ENCODE measurements at regions not wholly inside any gene's neighbourhood (a gene's known extent, or its start where the extent isn't known, plus 50 kb on each side); places are given as distances from the start of the nearest gene placed in this dataset.

DNA sequence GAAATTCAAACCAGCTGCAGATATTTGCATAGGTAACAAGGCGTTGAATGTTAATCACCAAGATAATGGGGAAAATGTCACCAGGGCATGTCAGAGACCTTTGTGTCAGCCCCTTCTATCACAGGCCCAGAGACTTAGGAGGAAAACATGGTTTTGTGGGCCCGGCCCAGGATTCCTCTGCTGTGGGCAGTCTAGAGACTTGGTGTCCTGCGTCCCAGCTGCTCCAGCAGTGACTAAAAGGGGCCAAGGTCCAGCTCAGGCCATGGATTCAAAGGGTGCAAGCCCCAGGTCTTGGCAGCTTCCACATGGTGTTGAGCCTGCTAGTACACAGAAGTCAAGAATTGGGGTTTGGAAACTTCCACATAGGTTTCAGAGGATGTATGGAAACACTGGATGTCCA, 147.5 kb upstream of the ZWINT start:
- H3K9ac ChIP-seq = no peak overlapping the region
- H3K79me2 ChIP-seq (ENCODE audit: insufficient read depth, low read depth) = no peaks in the 10 kb centered on the region
- H3K4me3 ChIP-seq (IDR thresholded peaks at IDR 0.05; ENCODE audit: insufficient read depth, low read depth, low read length) = no peak overlapping the region
- no peaks in the 10 kb centered on the region for H4K20me1 ChIP-seq (ENCODE audit: insufficient read depth)
- H3K36me3 ChIP-seq (ENCODE audit: insufficient read depth) = no peaks in the 10 kb centered on the region
- no peak overlapping the region for H3K27ac ChIP-seq
- TF ChIP-seq, protein P1, sequence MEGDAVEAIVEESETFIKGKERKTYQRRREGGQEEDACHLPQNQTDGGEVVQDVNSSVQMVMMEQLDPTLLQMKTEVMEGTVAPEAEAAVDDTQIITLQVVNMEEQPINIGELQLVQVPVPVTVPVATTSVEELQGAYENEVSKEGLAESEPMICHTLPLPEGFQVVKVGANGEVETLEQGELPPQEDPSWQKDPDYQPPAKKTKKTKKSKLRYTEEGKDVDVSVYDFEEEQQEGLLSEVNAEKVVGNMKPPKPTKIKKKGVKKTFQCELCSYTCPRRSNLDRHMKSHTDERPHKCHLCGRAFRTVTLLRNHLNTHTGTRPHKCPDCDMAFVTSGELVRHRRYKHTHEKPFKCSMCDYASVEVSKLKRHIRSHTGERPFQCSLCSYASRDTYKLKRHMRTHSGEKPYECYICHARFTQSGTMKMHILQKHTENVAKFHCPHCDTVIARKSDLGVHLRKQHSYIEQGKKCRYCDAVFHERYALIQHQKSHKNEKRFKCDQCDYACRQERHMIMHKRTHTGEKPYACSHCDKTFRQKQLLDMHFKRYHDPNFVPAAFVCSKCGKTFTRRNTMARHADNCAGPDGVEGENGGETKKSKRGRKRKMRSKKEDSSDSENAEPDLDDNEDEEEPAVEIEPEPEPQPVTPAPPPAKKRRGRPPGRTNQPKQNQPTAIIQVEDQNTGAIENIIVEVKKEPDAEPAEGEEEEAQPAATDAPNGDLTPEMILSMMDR (conservative IDR thresholded peaks at IDR 0.05; ENCODE audit: low read depth, low read length) = no peak
- peaks cover 46% of the 10 kb centered on the region for H3K4me1 ChIP-seq (ENCODE audit: low read depth, poor library complexity, severe bottlenecking)
- no peaks in the 10 kb centered on the region for H3K27me3 ChIP-seq (ENCODE audit: insufficient read depth, low read depth)
- no peak overlapping the region for H2AFZ ChIP-seq (ENCODE audit: low read depth)
- no peak overlapping the region for H3K4me2 ChIP-seq

DNA sequence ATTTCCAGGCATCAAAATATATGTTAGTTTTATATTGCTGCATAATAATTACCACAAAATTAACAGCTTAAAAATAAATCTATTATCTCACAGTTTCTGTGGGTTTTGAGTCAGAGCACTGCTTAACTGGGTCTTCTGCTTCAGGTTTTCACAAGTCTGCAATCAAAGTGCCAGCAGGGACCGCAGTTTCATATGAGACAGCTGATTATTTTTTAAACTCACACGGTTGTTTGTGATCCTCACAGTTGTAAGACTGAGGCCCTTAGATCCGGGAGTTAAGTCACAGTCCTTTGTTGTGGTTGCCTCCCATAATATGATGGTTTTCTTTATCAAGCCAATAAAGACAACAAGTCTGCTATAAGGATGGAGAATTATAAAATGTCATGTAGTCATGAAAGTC, 146.0 kb upstream of the ZWINT start:
- Histone ChIP-seq H2AFZ (ENCODE audit: low read depth) (0 out of 2 replicates have a peak overlapping the region, but pooled peaks have one; percentile 26), H3K79me2 (ENCODE audit: insufficient read depth, low read depth) (no peaks in the 10 kb centered on the region), H3K4me1 (ENCODE audit: low read depth, poor library complexity, severe bottlenecking) (peaks cover 61% of the 10 kb centered on the region), H4K20me1 (ENCODE audit: insufficient read depth) (no peaks in the 10 kb centered on the region), H3K9ac (no peak overlapping the region), H3K27ac (peak overlapping the region; percentile 67), H3K36me3 (ENCODE audit: insufficient read depth) (no peaks in the 10 kb centered on the region), H3K27me3 (ENCODE audit: insufficient read depth, low read depth) (no peaks in the 10 kb centered on the region), H3K4me3 (IDR thresholded peaks at IDR 0.05; ENCODE audit: insufficient read depth, low read depth, low read length) (no peak overlapping the region), H3K4me2 (peak overlapping the region; percentile 64)
- TF ChIP-seq, protein P1 (conservative IDR thresholded peaks at IDR 0.05; ENCODE audit: low read depth, low read length) = no peak

DNA sequence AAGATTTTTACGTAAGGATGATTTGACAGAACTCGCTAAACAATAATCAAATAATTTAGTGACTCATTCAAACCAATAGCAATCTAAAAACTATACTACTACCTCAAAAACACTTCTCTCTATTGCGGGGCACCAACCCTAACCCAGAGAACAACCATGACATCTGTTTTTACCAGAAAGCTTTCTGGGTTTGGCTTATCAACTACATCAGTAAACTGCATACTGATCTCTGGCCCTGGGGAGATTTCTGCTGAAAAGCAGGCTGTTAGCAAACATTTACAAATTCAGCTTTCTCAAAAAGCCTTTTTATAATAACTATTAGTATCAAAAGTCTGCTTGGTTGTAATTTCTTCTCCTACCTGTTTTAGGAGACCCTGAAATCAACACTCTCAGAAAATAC, 144.5 kb upstream of the ZWINT start:
- no peaks in the 10 kb centered on the region for H3K27me3 ChIP-seq (ENCODE audit: insufficient read depth, low read depth)
- H3K4me2 ChIP-seq = peak overlapping the region; percentile 64; the same call in 1 of the 2 replicates
- H3K4me3 ChIP-seq (IDR thresholded peaks at IDR 0.05; ENCODE audit: insufficient read depth, low read depth, low read length) = no peak overlapping the region
- TF ChIP-seq, protein P1 (conservative IDR thresholded peaks at IDR 0.05; ENCODE audit: low read depth, low read length) = no peak
- 0 out of 2 replicates have a peak overlapping the region, but pooled peaks have one; percentile 45 for H2AFZ ChIP-seq (ENCODE audit: low read depth)
- H3K9ac ChIP-seq = no peak overlapping the region
- peaks cover 76% of the 10 kb centered on the region for H3K4me1 ChIP-seq (ENCODE audit: low read depth, poor library complexity, severe bottlenecking)
- H3K27ac ChIP-seq = peak overlapping the region; percentile 67; the same call in 1 of the 2 replicates
- H3K79me2 ChIP-seq (ENCODE audit: insufficient read depth, low read depth) = no peaks in the 10 kb centered on the region
- no peaks in the 10 kb centered on the region for H3K36me3 ChIP-seq (ENCODE audit: insufficient read depth)
- H4K20me1 ChIP-seq (ENCODE audit: insufficient read depth) = no peaks in the 10 kb centered on the region

DNA sequence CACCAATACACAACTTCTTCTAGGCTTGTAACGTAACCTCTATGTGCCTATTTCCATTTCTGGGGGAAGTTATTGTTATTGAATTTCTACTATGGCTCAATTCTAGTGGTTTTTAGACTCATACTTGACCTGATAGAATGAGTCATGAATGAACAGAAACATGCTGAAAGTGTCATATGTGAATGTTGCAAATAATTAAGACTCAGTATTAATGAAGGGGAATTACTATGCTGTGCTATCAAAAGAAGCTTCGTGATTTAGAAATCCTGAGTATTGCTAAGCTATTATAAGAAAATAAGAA, 135.1 kb upstream of the ZWINT start:
- H3K4me2 ChIP-seq = no peak overlapping the region
- TF ChIP-seq, protein P1 (conservative IDR thresholded peaks at IDR 0.05; ENCODE audit: low read depth, low read length) = no peak
- H4K20me1 ChIP-seq (ENCODE audit: insufficient read depth) = no peaks in the 10 kb centered on the region
- no peak overlapping the region for H3K4me3 ChIP-seq (IDR thresholded peaks at IDR 0.05; ENCODE audit: insufficient read depth, low read depth, low read length)
- H3K9ac ChIP-seq = no peak overlapping the region
- no peak overlapping the region for H2AFZ ChIP-seq (ENCODE audit: low read depth)
- no peaks in the 10 kb centered on the region for H3K27me3 ChIP-seq (ENCODE audit: insufficient read depth, low read depth)
- H3K4me1 ChIP-seq (ENCODE audit: low read depth, poor library complexity, severe bottlenecking) = peaks cover 28% of the 10 kb centered on the region
- H3K27ac ChIP-seq = no peak overlapping the region
- H3K36me3 ChIP-seq (ENCODE audit: insufficient read depth) = no peaks in the 10 kb centered on the region
- no peaks in the 10 kb centered on the region for H3K79me2 ChIP-seq (ENCODE audit: insufficient read depth, low read depth)

Measured in KMS-11 (cell line).